ENCODE measurements at regions not wholly inside any gene's neighbourhood (a gene's known extent, or its start where the extent isn't known, plus 50 kb on each side); places are given as distances from the start of the nearest gene placed in this dataset.
"Not testable (repeated sequence)": the region's sequence is repeated elsewhere in the genome, so short reads cannot be mapped to it uniquely, and the experiment has no call there.

- Histone ChIP-seq H3K4me3 (ENCODE audit: control insufficient read depth in 1 of 2, extremely low read depth in 1 of 2, low read length in 1 of 2) (no peak overlapping the region), H3K27me3 (replicated peaks in 1 of 2; ENCODE audit: control insufficient read depth in 2 of 2, extremely low read depth in 1 of 2, insufficient read depth in 2 of 2, low read length in 1 of 2) (no peaks in the 10 kb centered on the region)
Measured at GRCh38 chr3:16013568-16013967, 160.9 kb upstream of the GALNT15 start.

GRCh38 chr3:16021801-16022200, 152.7 kb upstream of the GALNT15 start:
- H3K4me3 Mint-ChIP-seq; H3K4me3 ChIP-seq (ENCODE audit: control insufficient read depth in 1 of 2, extremely low read depth in 1 of 2, low read length in 1 of 2); POLR2A ChIA-PET; H3K4me1 Mint-ChIP-seq; H3K36me3 ChIP-seq (ENCODE audit: control insufficient read depth in 2 of 2, extremely low read depth in 1 of 2, insufficient read depth in 1 of 2, low read length in 1 of 2); ATAC-seq (replicated peaks in 1 of 4); H3K9me3 ChIP-seq; H3K9me3 Mint-ChIP-seq; H3K36me3 Mint-ChIP-seq; H3K4me1 ChIP-seq (ENCODE audit: control insufficient read depth in 1 of 2, extremely low read depth in 1 of 2, insufficient read depth in 2 of 2, low read length in 2 of 2); CTCF ChIA-PET; H3K27me3 ChIP-seq (replicated peaks in 1 of 2; ENCODE audit: control insufficient read depth in 2 of 2, extremely low read depth in 1 of 2, insufficient read depth in 2 of 2, low read length in 1 of 2); H3K27ac ChIP-seq (ENCODE audit: low read length); H3K27ac Mint-ChIP-seq; DNase-seq: not testable (repeated sequence)
- H3K27me3 Mint-ChIP-seq, result peaks cover 3 to 20% of the 10 kb centered on the region in 2 donors
- 57% methylated on average over 1 of the region's 4 CpGs for WGBS (ENCODE audit: insufficient coverage)

More at GRCh38 chr3:16013568-16013967, 160.9 kb upstream of the GALNT15 start:
- Mint-ChIP-seq H3K4me3 (no peak overlapping the region), H3K9me3 (no peaks in the 10 kb centered on the region), H3K27me3 (peaks cover 5 to 11% of the 10 kb centered on the region in 2 donors), H3K36me3 (no peaks in the 10 kb centered on the region), H3K4me1 (no peaks in the 10 kb centered on the region), H3K27ac (no peak overlapping the region)
- DNase-seq, result no peak
- H3K9me3 ChIP-seq, result no peaks in the 10 kb centered on the region
- ChIA-PET POLR2A (no interaction called here), CTCF (no interaction called here)
- WGBS (ENCODE audit: insufficient coverage), result no CpG with 5 or more reads among the region's 2 CpGs
- no peaks in the 10 kb centered on the region for H3K36me3 ChIP-seq (ENCODE audit: control insufficient read depth in 2 of 2, extremely low read depth in 1 of 2, insufficient read depth in 1 of 2, low read length in 1 of 2)
- no peak overlapping the region for H3K27ac ChIP-seq (ENCODE audit: low read length)
- no peak for ATAC-seq (replicated peaks in 1 of 4)
- no peaks in the 10 kb centered on the region for H3K4me1 ChIP-seq (ENCODE audit: control insufficient read depth in 1 of 2, extremely low read depth in 1 of 2, insufficient read depth in 2 of 2, low read length in 2 of 2)

GRCh38 chr3:16023881-16024280, 150.6 kb upstream of the GALNT15 start:
- 77% methylated on average over 3 of the region's 4 CpGs for WGBS (ENCODE audit: insufficient coverage)
- CTCF ChIA-PET; H3K4me1 Mint-ChIP-seq; H3K9me3 ChIP-seq; DNase-seq; H3K27ac ChIP-seq (ENCODE audit: low read length); H3K36me3 ChIP-seq (ENCODE audit: control insufficient read depth in 2 of 2, extremely low read depth in 1 of 2, insufficient read depth in 1 of 2, low read length in 1 of 2); H3K9me3 Mint-ChIP-seq; ATAC-seq (replicated peaks in 1 of 4); H3K36me3 Mint-ChIP-seq; H3K4me3 Mint-ChIP-seq; H3K27ac Mint-ChIP-seq; H3K4me3 ChIP-seq (ENCODE audit: control insufficient read depth in 1 of 2, extremely low read depth in 1 of 2, low read length in 1 of 2); H3K4me1 ChIP-seq (ENCODE audit: control insufficient read depth in 1 of 2, extremely low read depth in 1 of 2, insufficient read depth in 2 of 2, low read length in 2 of 2); H3K27me3 ChIP-seq (replicated peaks in 1 of 2; ENCODE audit: control insufficient read depth in 2 of 2, extremely low read depth in 1 of 2, insufficient read depth in 2 of 2, low read length in 1 of 2); POLR2A ChIA-PET: not testable (repeated sequence)
- peaks cover 10 to 18% of the 10 kb centered on the region in 2 donors for H3K27me3 Mint-ChIP-seq

- WGBS (ENCODE audit: insufficient coverage), result 75% methylated on average over 1 of the region's 1 CpG
- Histone ChIP-seq H3K36me3 (ENCODE audit: control insufficient read depth in 2 of 2, extremely low read depth in 1 of 2, insufficient read depth in 1 of 2, low read length in 1 of 2) (no peaks in the 10 kb centered on the region), H3K27me3 (replicated peaks in 1 of 2; ENCODE audit: control insufficient read depth in 2 of 2, extremely low read depth in 1 of 2, insufficient read depth in 2 of 2, low read length in 1 of 2) (peaks cover 0 to 8% of the 10 kb centered on the region in 2 experiments), H3K9me3 (no peaks in the 10 kb centered on the region), H3K27ac (ENCODE audit: low read length) (no peak overlapping the region), H3K4me1 (ENCODE audit: control insufficient read depth in 1 of 2, extremely low read depth in 1 of 2, insufficient read depth in 2 of 2, low read length in 2 of 2) (no peaks in the 10 kb centered on the region), H3K4me3 (ENCODE audit: control insufficient read depth in 1 of 2, extremely low read depth in 1 of 2, low read length in 1 of 2) (no peak overlapping the region)
- Mint-ChIP-seq H3K27ac (no peak overlapping the region), H3K27me3 (peaks cover 10 to 22% of the 10 kb centered on the region in 2 donors), H3K36me3 (no peaks in the 10 kb centered on the region), H3K4me3 (no peak overlapping the region), H3K9me3 (no peaks in the 10 kb centered on the region), H3K4me1 (no peaks in the 10 kb centered on the region)
- ATAC-seq (replicated peaks in 1 of 4) (no peak), DNase-seq (no peak)
- CTCF ChIA-PET, result no interaction called here
- POLR2A ChIA-PET, result no interaction called here
Measured at GRCh38 chr3:16024548-16024947, 149.9 kb upstream of the GALNT15 start.

- H3K27me3 Mint-ChIP-seq, result peaks cover 10 to 29% of the 10 kb centered on the region in 2 donors
- POLR2A ChIA-PET, result interaction anchor here in 1 of 2 donors (0.5 kb wide), 1 partner anchor 908 kb away, joined by 5 read pairs; no protein-coding TSS in a partner anchor
- H3K36me3 Mint-ChIP-seq, result no peaks in the 10 kb centered on the region
- DNase-seq (no peak), ATAC-seq (replicated peaks in 1 of 4) (no peak)
- WGBS (ENCODE audit: insufficient coverage), result 23% methylated on average over 3 of the region's 3 CpGs
- Histone ChIP-seq H3K4me1 (ENCODE audit: control insufficient read depth in 1 of 2, extremely low read depth in 1 of 2, insufficient read depth in 2 of 2, low read length in 2 of 2) (no peaks in the 10 kb centered on the region), H3K4me3 (ENCODE audit: control insufficient read depth in 1 of 2, extremely low read depth in 1 of 2, low read length in 1 of 2) (no peak overlapping the region), H3K9me3 (no peaks in the 10 kb centered on the region), H3K36me3 (ENCODE audit: control insufficient read depth in 2 of 2, extremely low read depth in 1 of 2, insufficient read depth in 1 of 2, low read length in 1 of 2) (no peaks in the 10 kb centered on the region), H3K27me3 (replicated peaks in 1 of 2; ENCODE audit: control insufficient read depth in 2 of 2, extremely low read depth in 1 of 2, insufficient read depth in 2 of 2, low read length in 1 of 2) (peaks cover 0 to 8% of the 10 kb centered on the region in 2 experiments), H3K27ac (ENCODE audit: low read length) (no peak overlapping the region)
- CTCF ChIA-PET, result no interaction called here
- no peaks in the 10 kb centered on the region for H3K9me3 Mint-ChIP-seq
- no peak overlapping the region for H3K27ac Mint-ChIP-seq
- H3K4me1 Mint-ChIP-seq, result no peaks in the 10 kb centered on the region
- H3K4me3 Mint-ChIP-seq, result no peak overlapping the region
Measured at GRCh38 chr3:16026753-16027152, 147.7 kb upstream of the GALNT15 start.

GRCh38 chr3:16028604-16029003, 145.9 kb upstream of the GALNT15 start:
- H3K36me3 Mint-ChIP-seq, result no peaks in the 10 kb centered on the region
- no peak for DNase-seq
- no peak for ATAC-seq (replicated peaks in 1 of 4)
- no peak overlapping the region for H3K4me3 ChIP-seq (ENCODE audit: control insufficient read depth in 1 of 2, extremely low read depth in 1 of 2, low read length in 1 of 2)
- no peak overlapping the region for H3K27ac ChIP-seq (ENCODE audit: low read length)
- peaks cover 7 to 26% of the 10 kb centered on the region in 2 donors for H3K27me3 Mint-ChIP-seq
- no CpG with 5 or more reads among the region's 2 CpGs for WGBS (ENCODE audit: insufficient coverage)
- H3K27me3 ChIP-seq (replicated peaks in 1 of 2; ENCODE audit: control insufficient read depth in 2 of 2, extremely low read depth in 1 of 2, insufficient read depth in 2 of 2, low read length in 1 of 2), result peaks cover 0 to 4% of the 10 kb centered on the region in 2 experiments
- no peaks in the 10 kb centered on the region for H3K9me3 ChIP-seq
- H3K9me3 Mint-ChIP-seq, result no peaks in the 10 kb centered on the region
- H3K4me1 Mint-ChIP-seq, result no peaks in the 10 kb centered on the region
- H3K4me3 Mint-ChIP-seq, result no peak overlapping the region
- H3K27ac Mint-ChIP-seq, result no peak overlapping the region
- H3K4me1 ChIP-seq (ENCODE audit: control insufficient read depth in 1 of 2, extremely low read depth in 1 of 2, insufficient read depth in 2 of 2, low read length in 2 of 2), result no peaks in the 10 kb centered on the region
- H3K36me3 ChIP-seq (ENCODE audit: control insufficient read depth in 2 of 2, extremely low read depth in 1 of 2, insufficient read depth in 1 of 2, low read length in 1 of 2), result no peaks in the 10 kb centered on the region
- POLR2A ChIA-PET, result no interaction called here
- CTCF ChIA-PET, result no interaction called here

GRCh38 chr3:16030342-16030741, 144.1 kb upstream of the GALNT15 start:
- H3K4me3 ChIP-seq (ENCODE audit: control insufficient read depth in 1 of 2, extremely low read depth in 1 of 2, low read length in 1 of 2), result no peak overlapping the region
- no peaks in the 10 kb centered on the region for H3K9me3 ChIP-seq
- peaks cover 7 to 22% of the 10 kb centered on the region in 2 donors for H3K27me3 Mint-ChIP-seq
- H3K27ac Mint-ChIP-seq, result no peak overlapping the region
- H3K27me3 ChIP-seq (replicated peaks in 1 of 2; ENCODE audit: control insufficient read depth in 2 of 2, extremely low read depth in 1 of 2, insufficient read depth in 2 of 2, low read length in 1 of 2), result peaks cover 0 to 4% of the 10 kb centered on the region in 2 experiments
- DNase-seq, result no peak
- no peak for ATAC-seq (replicated peaks in 1 of 4)
- H3K36me3 ChIP-seq (ENCODE audit: control insufficient read depth in 2 of 2, extremely low read depth in 1 of 2, insufficient read depth in 1 of 2, low read length in 1 of 2), result no peaks in the 10 kb centered on the region
- H3K4me1 Mint-ChIP-seq, result no peaks in the 10 kb centered on the region
- H3K27ac ChIP-seq (ENCODE audit: low read length), result no peak overlapping the region
- ChIA-PET POLR2A (interaction anchor here (0.5 to 0.6 kb wide), 2 partner anchors 12 to 56 kb away, joined by 3 to 4 read pairs; no protein-coding TSS in a partner anchor), CTCF (no interaction called here)
- H3K9me3 Mint-ChIP-seq, result no peaks in the 10 kb centered on the region
- no peak overlapping the region for H3K4me3 Mint-ChIP-seq
- 100% methylated on average over 1 of the region's 4 CpGs for WGBS (ENCODE audit: insufficient coverage)
- no peaks in the 10 kb centered on the region for H3K4me1 ChIP-seq (ENCODE audit: control insufficient read depth in 1 of 2, extremely low read depth in 1 of 2, insufficient read depth in 2 of 2, low read length in 2 of 2)
- no peaks in the 10 kb centered on the region for H3K36me3 Mint-ChIP-seq

Measured in T-cell (primary cell).